PC-3 (cell line): ENCODE measurements at regions not wholly inside any gene's neighbourhood (a gene's known extent, or its start where the extent isn't known, plus 50 kb on each side); places are given as distances from the start of the nearest gene placed in this dataset.

Source experiments
- ATAC-seq: fragments of 200-7000 bp; cut with Tn5 transposase; 2 replicates; pipeline ENCODE4 v1.9.1; 2020; ENCODE audit warnings: mild to moderate bottlenecking, moderate library complexity
- BruUV-seq: library from RNA; stranded (reverse); fragments of 400-500 nt; replicated peaks from 2 replicates; lab custom pipeline; 2021; lab: Mats Ljungman, UMichigan
- CTCF ChIA-PET: fragments of 300-600 bp; sonication (Branson Sonifier 250); formaldehyde crosslinking; loops from one replicate; lab custom pipeline; 2022; ENCODE audit warnings: antibody characterized with exemption; lab: Charles Lee
- POLR2A ChIA-PET: fragments of 300-600 bp; sonication (Branson Sonifier 250); formaldehyde crosslinking; loops from one replicate; lab custom pipeline; 2022; ENCODE audit warnings: antibody characterized with exemption; ENCODE audit not compliant: unreplicated experiment; lab: Charles Lee
- DNase-seq: peaks from one replicate; pipeline ENCODE4 v3.0.0-alpha.2; 2015
- H2AFZ ChIP-seq: fragments of 300-600 bp; sonication (generic); 2 replicates; pipeline ENCODE4 v1.6.0; 2016; ENCODE audit warnings: antibody characterized with exemption, low read length
- H3F3A ChIP-seq: fragments of 300-600 bp; sonication (generic); one replicate; pipeline ENCODE4 v1.6.0; 2017; ENCODE audit warnings: antibody characterized with exemption, low read length, control low read depth, mild to moderate bottlenecking; ENCODE audit not compliant: unreplicated experiment
- H3K27ac ChIP-seq: fragments of 300-600 bp; sonication (generic); 2 replicates; pipeline ENCODE4 v1.5.1; 2016; ENCODE audit warnings: mild to moderate bottlenecking, low read length
- H3K27me3 ChIP-seq: fragments of 300-600 bp; sonication (generic); 2 replicates; pipeline ENCODE4 v1.6.1; 2016; ENCODE audit warnings: low read length, mixed read lengths
- H3K36me3 ChIP-seq: fragments of 300-600 bp; sonication (generic); 2 replicates; pipeline ENCODE4 v1.6.1; 2016; ENCODE audit warnings: low read depth, mixed run types, low read length, mixed read lengths
- H3K4me1 ChIP-seq: fragments of 300-600 bp; sonication (generic); 2 replicates; pipeline ENCODE4 v1.5.1; 2016; ENCODE audit warnings: low read length; ENCODE audit not compliant: insufficient read depth
- H3K4me2 ChIP-seq: fragments of 300-600 bp; sonication (generic); 2 replicates; pipeline ENCODE4 v1.6.0; 2016; ENCODE audit warnings: low read length
- H3K4me3 ChIP-seq: fragments of 300-600 bp; sonication (generic); 2 replicates; pipeline ENCODE4 v1.5.1; 2016; ENCODE audit warnings: mild to moderate bottlenecking, low read length, mixed read lengths
- H3K79me2 ChIP-seq: fragments of 300-600 bp; sonication (generic); 2 replicates; pipeline ENCODE4 v1.6.1; 2017; ENCODE audit warnings: low read length, mixed read lengths
- H3K9ac ChIP-seq: fragments of 300-600 bp; sonication (generic); 2 replicates; pipeline ENCODE4 v1.6.0; 2016; ENCODE audit warnings: mild to moderate bottlenecking, low read length
- H3K9me2 ChIP-seq: fragments of 300-600 bp; sonication (generic); replicated peaks from 2 replicates; pipeline ENCODE4 v1.6.1; 2016; ENCODE audit warnings: mixed run types, low read length, mixed read lengths
- H3K9me3 ChIP-seq: fragments of 300-600 bp; sonication (generic); 2 replicates; pipeline ENCODE4 v1.6.1; 2016; ENCODE audit warnings: low read length, mixed read lengths
- H4K20me1 ChIP-seq: fragments of 300-600 bp; sonication (generic); 2 replicates; pipeline ENCODE4 v1.6.1; 2016; ENCODE audit warnings: low read length, mixed read lengths
- CTCF ChIP-seq: fragments of 300-600 bp; sonication (generic); conservative IDR thresholded peaks from 2 replicates; pipeline ENCODE4 v1.5.1; 2017; ENCODE audit warnings: antibody characterized with exemption, low read depth, mild to moderate bottlenecking, low read length
- EZH2 ChIP-seq: fragments of 300-600 bp; sonication (generic); IDR thresholded peaks from one replicate; pipeline ENCODE4 v1.6.1; 2017; ENCODE audit warnings: antibody characterized with exemption, mild to moderate bottlenecking, low read length; ENCODE audit not compliant: unreplicated experiment
- EZH2phosphoT487 ChIP-seq: fragments of 300-600 bp; sonication (generic); IDR thresholded peaks from 2 replicates; pipeline ENCODE4 v1.6.1; 2018; ENCODE audit warnings: mild to moderate bottlenecking, antibody characterized with exemption, low read length, borderline replicate concordance
- intact Hi-C: fragments of 100-400 bp; cut with micrococcal nuclease; formaldehyde crosslinking; loops from 2 replicates; pipeline ENCODE4 v1.9.0; 2023

DNA sequence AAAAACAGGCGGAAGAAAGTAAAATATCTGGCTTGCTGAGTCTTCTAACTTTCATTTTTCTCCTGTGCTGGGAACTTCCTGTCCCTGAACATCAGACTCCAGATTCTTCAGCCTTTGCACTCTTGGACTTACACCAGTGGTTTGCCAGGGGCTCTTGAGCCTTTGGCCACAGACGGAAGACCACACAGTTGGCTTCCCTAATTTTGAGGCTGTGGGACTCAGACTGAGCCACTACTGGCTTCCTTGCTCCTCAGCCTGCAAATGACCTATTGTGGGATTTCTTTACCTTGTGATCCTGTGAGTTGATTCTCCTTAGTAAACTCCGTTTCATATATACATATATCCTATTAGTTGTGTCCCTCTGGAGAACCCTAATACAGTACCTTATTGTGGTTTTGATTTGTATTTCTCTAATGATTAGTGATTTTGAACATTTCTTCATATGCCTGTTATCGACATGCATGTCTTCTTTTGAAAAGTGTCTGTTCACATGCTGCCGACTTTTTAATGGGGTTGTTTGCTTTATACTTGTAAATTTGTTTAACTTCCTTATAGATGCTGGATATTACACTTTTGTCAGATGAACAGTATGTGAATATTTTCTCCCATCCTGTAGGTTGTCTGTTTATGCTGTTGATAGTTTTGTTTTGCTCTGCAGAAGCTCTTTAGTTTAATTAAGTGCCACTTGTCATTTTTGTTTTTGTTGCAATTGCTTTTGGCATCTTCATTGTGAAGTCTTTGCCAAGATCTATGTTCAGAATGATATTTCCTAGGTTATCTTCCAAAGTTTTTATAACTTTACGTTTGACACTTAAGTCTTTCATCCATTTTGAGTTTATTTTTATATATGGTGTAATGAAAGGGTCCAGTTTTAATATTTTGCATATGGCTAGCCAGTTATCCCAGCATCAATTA is 348.8 kb upstream of the SETBP1 start:
- TF ChIP-seq EZH2phosphoT487 (no peak), EZH2 (no peak), CTCF (no peak)

GRCh38 chr18:44341759-44342158 is 338.9 kb upstream of the SETBP1 start:
- POLR2A ChIA-PET, result no interaction called here
- H3K9ac ChIP-seq, result peak overlapping the region; percentile 63
- peak overlapping the region; percentile 46 for H3K4me2 ChIP-seq

More for the DNA sequence above, 348.8 kb upstream of the SETBP1 start:
- Histone ChIP-seq H3K9me2 (no peaks in the 10 kb centered on the region), H2AFZ (no peak overlapping the region), H3K4me1 (no peaks in the 10 kb centered on the region), H3K27me3 (no peaks in the 10 kb centered on the region), H3F3A (no peaks in the 10 kb centered on the region), H3K4me2 (no peak overlapping the region), H3K27ac (no peak overlapping the region), H3K79me2 (no peaks in the 10 kb centered on the region), H3K9me3 (no peaks in the 10 kb centered on the region), H4K20me1 (no peaks in the 10 kb centered on the region), H3K9ac (no peak overlapping the region), H3K4me3 (no peak overlapping the region), H3K36me3 (no peaks in the 10 kb centered on the region)
- no TSS peak for BruUV-seq
- ATAC-seq, result no peak
- intact Hi-C loops, result no loop called here
- CTCF ChIA-PET, result no interaction called here
- POLR2A ChIA-PET, result no interaction called here
- DNase-seq, result no peak

More at GRCh38 chr18:44341759-44342158, 338.9 kb upstream of the SETBP1 start:
- intact Hi-C loops, result no loop called here
- H4K20me1 ChIP-seq, result no peaks in the 10 kb centered on the region
- ATAC-seq (peak; percentile 86), DNase-seq (peak; percentile 81)
- no peaks in the 10 kb centered on the region for H3K79me2 ChIP-seq
- H3K4me1 ChIP-seq, result peaks cover 25% of the 10 kb centered on the region
- CTCF ChIA-PET, result no interaction called here
- no peaks in the 10 kb centered on the region for H3F3A ChIP-seq
- H2AFZ ChIP-seq, result no peak overlapping the region
- BruUV-seq, result no TSS peak
- H3K27ac ChIP-seq, result peak overlapping the region; percentile 97
- no peaks in the 10 kb centered on the region for H3K27me3 ChIP-seq
- H3K36me3 ChIP-seq, result no peaks in the 10 kb centered on the region
- TF ChIP-seq EZH2, result no peak
- no peak for TF ChIP-seq EZH2phosphoT487
- no peak for TF ChIP-seq CTCF
- H3K9me3 ChIP-seq, result no peaks in the 10 kb centered on the region
- no peaks in the 10 kb centered on the region for H3K9me2 ChIP-seq
- H3K4me3 ChIP-seq, result no peak overlapping the region
